HG03558 (cell line): ENCODE measurements at regions not wholly inside any gene's neighbourhood (a gene's known extent, or its start where the extent isn't known, plus 50 kb on each side); places are given as distances from the start of the nearest gene placed in this dataset.

Source experiments
- ATAC-seq: cut with Tn5 transposase; IDR thresholded peaks from one replicate; pipeline ENCODE4 v1.9.1; 2021; ENCODE audit warnings: moderate number of reproducible peaks; ENCODE audit not compliant: unreplicated experiment; ENCODE audit errors: extremely low read depth

GRCh38 chr5:41670854-41671479, 160.6 kb upstream of the PLCXD3 start:
- ATAC-seq = no peak

DNA sequence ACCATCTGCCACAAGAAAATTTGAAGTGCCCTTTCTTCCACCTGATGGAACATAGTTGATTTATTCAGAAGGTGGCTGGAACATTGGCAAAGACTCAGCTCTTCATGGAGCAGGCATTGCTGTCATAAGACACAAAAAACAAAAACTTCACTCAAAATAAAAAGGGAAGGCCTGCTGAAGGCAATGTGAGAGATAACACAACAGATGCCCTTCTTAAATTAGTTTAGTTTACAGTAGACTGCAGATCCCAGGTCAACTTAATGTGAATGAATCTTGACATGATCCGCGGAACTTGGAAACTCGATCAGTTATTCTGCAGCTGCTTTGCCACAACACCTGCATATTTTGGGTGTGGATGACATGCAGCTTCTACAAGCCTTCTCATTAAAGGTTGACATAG, 159.8 kb upstream of the PLCXD3 start:
- no peak for ATAC-seq

DNA sequence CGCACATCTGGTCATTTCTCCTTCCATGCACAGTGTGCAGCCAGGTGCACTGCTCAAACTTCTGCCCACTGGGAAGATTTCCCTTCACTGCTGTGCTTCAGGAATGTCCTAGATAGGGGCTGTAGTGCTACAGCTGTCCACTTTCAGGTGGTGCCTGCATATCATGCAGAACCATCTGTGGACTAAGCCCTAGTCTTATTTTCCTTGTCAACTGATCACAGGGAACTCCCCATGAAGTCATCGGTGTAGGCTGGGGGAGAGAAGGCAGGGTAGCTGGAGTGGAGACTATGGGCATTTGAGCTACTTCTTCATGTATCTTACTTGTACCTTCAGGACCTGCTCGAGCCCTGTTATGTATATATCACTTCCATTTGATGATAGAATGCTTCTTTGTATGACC, 150.9 kb upstream of the PLCXD3 start:
- no peak for ATAC-seq

DNA sequence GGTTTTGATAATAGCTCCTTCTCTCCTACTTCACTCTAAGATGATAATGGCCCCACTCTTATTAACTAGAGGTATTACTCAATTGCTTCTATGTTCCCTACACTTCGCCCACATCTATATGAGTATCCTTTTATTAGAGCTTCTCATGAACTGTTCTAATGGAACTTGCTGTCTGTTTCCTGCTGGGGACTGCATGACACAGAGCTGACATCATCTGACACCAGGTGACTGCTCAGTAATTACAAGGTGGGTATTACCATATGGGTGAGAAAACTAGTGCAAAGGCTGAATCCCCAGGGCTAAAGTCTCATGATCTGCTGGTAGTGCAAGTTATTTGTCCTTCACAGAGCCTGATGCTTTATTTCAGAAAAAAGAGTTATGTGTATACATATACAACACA, 146.2 kb upstream of the PLCXD3 start:
- no peak for ATAC-seq

GRCh38 chr5:41650131-41650530, 139.7 kb upstream of the PLCXD3 start:
- no peak for ATAC-seq

GRCh38 chr5:41649659-41650058, 139.3 kb upstream of the PLCXD3 start:
- ATAC-seq = no peak

GRCh38 chr5:41648996-41649395, 138.6 kb upstream of the PLCXD3 start:
- no peak for ATAC-seq

DNA sequence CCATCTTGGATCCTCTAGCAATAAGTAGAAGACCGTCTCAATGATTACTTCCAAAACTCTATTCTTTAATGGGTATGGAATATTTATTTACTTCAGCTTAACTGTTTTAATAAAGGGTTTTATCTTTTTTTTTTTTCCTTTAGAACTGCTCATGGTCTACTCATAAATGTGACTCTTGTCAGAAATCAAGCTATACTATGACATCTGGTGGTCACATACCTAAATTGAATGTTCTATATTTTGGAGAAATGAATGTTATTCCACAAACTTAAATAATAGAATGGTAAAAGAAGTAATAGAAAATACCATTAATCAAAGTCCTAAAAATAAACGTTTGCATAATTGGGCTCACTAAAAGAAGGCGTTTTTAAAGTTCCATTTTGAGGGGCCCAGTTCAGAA, 131.2 kb upstream of the PLCXD3 start:
- ATAC-seq = no peak

DNA sequence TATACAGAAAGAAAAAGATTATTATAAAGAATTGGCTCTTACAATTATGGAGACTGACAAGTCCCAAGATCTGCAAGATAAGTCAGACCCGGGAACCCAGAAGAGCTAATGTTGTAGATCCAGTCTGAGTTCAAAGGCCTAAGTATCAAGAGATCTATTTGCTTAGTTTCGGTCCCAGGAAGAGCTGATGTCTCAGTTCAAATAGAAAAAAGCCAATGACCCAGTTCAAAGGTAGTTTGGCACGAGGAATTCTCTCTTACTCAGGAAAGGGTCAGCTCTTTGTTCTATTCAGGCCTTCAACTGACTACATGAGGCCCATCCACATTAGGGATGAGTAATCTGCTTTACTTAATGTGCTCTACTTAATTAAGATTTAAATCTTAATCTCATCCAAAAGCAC, 128.3 kb upstream of the PLCXD3 start:
- no peak for ATAC-seq

DNA sequence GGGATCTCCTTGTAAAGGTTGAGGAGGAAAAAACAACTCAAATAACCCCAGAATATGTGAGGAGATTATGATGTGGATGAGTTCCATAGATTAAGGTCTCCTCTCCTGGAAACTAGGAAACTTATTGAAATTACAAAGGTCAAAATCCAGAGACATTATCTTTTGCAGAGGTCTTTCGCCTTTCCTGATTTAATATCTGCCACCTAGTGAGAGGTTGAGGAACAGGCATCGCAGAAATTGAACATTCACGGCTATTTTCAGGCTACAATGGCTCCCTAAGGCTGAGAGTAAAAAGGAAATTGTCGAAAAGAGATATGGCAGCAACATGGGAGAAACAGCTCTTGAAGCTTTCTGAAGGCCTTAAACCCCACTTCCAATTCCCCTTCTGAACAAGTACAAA, 127.5 kb upstream of the PLCXD3 start:
- no peak for ATAC-seq

DNA sequence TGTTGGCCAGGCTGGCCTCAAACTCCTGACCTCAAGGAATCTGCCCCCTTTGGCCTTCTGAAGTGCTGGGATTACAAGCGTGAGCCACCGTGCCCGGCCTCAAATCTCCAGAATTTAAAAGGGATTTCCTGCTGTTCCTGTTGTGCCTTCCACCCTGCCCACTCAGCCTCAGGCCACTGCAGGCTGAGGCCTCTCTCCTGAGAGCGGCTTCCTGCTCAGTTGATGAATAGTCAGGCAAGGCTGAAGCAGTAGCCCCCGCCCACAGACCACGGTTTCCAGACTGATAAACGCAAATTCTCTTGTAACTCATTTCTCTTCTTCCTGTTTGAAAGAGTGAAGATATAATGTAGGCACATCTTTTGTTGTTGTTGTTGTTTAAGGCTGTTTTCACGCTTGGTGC, 127.0 kb upstream of the PLCXD3 start:
- ATAC-seq = no peak

DNA sequence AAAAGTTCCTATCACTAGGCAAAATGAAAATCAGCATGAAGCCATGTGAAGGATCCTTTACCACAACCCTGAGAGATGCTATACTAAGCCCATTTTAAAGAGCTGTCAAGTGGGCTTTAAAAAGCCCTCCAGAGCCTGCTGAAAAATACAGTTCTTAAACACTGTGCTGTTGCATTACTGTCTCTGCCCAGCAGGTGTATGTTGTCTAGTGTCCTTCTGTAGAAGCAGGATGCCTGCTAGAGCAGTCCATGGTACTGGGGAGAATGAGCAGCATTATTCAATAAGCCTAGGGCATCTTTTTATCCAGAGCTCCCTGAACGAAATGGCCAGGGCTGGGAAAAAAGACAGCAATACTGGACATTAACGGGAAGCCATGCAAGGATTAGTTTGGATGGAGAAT, 126.2 kb upstream of the PLCXD3 start:
- peak; percentile 78 for ATAC-seq

DNA sequence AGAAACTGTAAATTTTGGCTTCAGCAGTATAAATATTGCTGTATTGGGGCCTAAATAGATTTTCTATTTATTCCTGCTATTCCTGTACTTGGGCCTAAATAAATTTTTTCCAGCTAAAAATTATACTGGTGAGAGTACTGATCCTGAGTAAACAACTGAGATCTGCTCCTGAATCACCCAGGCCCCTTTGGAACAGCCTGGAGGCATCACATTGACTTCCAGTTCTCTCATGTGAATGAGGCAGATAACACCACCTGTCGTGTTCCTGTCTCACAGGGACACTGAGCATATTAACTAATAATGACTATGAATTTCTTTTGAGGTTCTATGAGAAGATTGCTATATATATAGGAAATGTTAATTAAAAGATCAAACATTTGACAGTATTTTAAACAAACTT, 119.5 kb upstream of the PLCXD3 start:
- ATAC-seq = no peak

DNA sequence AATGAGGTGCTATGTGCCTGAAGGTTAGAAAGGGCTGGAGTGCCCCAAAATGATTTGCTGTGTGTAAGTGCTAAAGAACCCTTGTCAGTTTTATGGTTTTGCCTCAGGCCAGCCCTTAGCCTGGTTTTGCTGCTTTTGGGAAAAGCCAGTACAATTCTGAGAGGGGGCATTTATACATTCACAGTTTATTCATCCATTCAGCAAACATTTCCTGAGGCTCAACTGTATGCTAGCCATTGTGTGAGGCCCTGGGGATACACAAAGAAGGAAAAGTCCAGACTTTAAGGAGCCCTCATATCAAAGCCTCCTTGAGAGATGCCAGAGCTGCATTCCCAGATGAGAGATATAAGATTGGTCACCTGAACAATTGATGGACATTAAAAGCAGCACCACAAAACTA, 115.2 kb upstream of the PLCXD3 start:
- ATAC-seq = no peak

DNA sequence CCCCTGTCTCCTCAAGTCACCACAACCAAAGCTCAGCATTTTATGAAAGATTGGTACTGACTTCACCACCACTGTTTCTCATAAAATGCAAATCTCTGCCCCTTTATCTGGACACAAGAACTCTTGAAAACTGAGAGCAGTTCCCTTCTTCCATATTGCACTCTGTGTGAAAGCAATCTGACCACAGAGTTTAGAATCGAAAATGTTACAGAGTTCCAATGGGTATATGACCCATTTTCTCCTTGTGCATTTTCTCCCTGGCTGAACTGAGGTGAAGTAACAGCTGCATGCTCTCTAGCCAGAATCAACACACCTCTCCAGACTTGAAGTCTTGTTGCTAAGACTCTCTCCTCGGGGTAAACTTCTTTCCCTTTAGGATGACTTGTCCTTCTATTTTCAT, 111.0 kb upstream of the PLCXD3 start:
- ATAC-seq = no peak

- no peak for ATAC-seq
These were observed 107.6 kb upstream of the PLCXD3 start for GRCh38 chr5:41617843-41618515.

DNA sequence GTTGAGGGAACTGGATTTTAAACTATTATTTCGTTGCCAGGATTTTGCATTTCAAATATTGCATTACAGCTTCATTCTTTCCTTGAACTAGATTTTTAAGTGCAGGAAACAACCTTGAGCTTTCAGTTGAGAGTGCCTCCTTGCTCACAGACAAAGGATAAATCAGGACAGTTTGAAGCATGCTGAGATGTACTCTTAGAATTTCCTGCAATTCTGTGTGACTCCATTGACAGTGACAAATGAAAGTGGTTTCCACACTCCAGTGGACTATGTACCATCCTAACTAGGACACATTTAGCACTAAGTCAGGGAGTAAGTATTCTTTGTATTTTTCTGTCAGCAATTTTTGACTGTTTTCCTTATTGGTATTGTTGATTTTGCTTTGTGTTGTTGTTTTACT, 100.0 kb upstream of the PLCXD3 start:
- no peak for ATAC-seq

DNA sequence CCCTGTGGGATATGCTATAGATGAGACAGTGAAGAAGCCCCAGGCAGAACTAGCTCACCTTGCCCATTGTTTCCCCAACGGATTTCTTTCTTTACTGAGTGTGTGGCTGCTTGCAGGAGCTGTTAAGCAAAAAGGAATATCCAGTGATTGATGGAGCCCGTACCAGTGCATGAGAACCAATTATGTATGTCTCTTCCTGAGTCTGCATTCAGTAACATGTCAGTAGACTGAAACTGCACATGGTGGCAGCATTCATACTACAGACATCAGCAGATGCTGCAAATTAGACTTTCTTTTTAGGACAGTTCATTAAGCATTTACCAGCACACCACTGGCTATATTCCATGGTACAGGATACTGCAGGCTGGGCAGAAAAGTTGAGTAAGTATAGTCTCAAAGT, 90.3 kb upstream of the PLCXD3 start:
- ATAC-seq = no peak

DNA sequence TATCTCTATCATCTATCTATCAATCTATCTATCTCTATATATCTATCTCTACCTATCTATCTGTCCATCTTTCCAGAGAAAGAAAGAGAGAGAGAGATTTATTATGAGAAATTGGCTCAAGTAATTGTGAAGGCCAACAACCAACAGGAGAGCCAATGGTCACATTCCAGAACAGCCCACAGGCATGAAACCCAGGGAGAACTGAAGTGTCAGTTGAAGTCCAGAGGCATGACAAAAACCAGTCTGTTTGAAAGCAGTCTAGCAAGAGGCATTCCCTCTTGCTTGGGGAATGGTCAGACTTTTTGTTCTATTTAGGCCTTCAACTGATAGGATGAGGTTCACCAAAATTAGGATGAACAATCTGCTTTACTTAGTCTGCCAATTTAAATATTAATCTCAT, 87.6 kb upstream of the PLCXD3 start:
- ATAC-seq = no peak

- ATAC-seq = no peak
These were observed 77.3 kb upstream of the PLCXD3 start for GRCh38 chr5:41587668-41588067.

GRCh38 chr5:41575110-41575779, 64.8 kb upstream of the PLCXD3 start:
- no peak for ATAC-seq

- no peak for ATAC-seq
These were observed 64.0 kb upstream of the PLCXD3 start for GRCh38 chr5:41574391-41574790.
